GM18520 (cell line): ENCODE measurements at regions not wholly inside any gene's neighbourhood (a gene's known extent, or its start where the extent isn't known, plus 50 kb on each side); places are given as distances from the start of the nearest gene placed in this dataset.

ENCODE experiments used
- ATAC-seq: cut with Tn5 transposase; IDR thresholded peaks from one replicate; pipeline ENCODE4 v1.9.1; 2021; ENCODE audit not compliant: unreplicated experiment

DNA sequence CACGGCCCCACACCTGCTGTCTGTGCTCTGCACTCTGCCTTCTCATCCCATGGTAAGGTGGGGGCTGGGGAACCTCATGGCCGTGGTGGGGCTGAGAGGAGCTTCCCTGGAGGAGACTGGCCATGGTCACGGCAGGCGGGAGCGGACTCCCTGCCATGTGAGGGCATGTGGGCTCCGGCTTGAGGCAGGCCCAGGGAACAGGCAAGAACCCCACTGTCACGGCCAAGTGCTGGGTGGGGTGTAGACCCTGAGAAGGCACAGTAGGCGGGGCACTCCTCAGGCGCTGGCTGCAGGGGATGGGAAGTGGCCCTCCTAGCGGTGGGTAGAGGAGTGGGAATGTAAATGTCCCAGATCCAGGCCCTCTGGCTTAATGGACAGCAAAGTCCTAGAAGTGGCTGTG is 1262.7 kb downstream of the BRD1 start:
- ATAC-seq, result no peak

DNA sequence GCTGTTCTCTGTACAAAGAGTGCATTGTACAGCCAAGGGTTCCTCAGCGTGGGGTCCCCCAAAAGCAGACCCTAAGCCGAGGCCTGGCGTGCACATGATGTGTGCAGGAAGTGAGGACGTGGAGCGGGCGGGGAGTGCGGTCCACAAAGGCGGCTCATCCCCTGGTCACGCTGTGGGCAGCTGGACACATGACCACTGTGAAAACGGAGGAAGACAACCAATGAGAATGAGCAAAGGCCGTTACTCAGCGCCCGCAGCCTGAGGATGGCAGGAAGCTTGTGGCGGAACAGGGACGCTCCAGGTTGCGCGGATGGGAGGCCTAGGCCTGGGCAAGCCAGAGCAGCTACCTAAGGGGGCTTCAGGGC is 1263.7 kb downstream of the BRD1 start:
- ATAC-seq, result no peak

DNA sequence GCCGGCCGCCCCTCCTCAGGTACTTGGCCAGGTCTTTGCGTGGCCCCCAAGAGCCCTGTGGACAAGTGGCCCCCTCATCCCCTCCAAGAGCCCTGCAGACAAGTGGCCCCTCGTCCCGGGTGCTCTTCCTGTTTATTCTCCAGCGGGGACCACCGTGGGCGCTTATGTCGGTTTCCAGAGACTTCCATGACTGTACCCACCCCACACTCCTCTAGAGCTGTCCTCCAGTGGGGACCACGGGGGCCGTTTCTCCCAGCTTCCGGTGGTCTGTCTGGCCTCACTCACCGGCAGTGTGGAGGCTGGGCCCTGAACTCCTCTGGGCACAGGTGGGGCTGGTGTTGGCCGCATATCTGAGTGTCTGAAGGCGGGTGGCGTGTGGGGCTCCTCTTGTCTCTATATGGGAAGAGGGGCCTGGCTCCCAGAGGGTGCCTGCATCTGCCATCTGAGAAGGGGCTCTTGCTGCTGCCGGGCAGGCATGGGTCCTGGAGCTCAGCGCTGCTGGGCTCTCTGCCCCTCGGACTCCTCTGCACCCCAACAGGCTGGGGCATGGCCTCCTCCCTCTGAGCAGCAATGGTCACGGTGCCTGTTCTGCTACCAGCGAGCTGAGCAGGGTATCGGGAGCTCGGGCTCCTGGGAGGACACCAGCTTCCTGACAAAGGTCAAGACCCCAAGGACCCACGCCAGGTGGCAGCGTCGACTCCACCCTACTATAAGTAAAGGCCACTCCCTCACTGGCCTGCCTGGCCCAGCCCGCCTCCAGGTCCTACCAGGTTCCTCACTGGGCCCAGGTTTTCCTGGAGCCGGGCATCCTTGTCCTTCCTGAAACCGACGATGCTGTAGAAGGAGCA is 1264.3 kb downstream of the BRD1 start:
- ATAC-seq, result no peak

GRCh38 chr22:48561676-48562075 is 1266.0 kb downstream of the BRD1 start:
- no peak for ATAC-seq

- ATAC-seq, result no peak
Measured at GRCh38 chr22:48560836-48561235, 1266.8 kb downstream of the BRD1 start.

DNA sequence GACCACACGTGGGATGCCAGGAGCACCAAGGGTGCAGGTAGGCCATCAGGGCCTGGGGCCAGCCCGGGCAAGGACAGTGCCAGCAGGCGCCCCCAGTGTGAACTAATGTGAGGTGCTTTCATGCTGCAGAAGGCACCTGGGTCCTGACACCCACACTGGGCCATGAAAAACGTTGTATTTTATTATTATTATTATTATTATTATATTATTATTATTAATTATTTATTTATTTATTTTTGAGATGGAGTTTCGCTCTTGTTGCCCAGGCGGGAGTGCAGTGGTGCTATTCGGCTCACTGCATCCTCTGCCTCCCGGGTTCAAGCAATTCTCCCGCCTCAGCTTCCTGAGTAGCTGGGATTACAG is 1267.3 kb downstream of the BRD1 start:
- ATAC-seq, result no peak

DNA sequence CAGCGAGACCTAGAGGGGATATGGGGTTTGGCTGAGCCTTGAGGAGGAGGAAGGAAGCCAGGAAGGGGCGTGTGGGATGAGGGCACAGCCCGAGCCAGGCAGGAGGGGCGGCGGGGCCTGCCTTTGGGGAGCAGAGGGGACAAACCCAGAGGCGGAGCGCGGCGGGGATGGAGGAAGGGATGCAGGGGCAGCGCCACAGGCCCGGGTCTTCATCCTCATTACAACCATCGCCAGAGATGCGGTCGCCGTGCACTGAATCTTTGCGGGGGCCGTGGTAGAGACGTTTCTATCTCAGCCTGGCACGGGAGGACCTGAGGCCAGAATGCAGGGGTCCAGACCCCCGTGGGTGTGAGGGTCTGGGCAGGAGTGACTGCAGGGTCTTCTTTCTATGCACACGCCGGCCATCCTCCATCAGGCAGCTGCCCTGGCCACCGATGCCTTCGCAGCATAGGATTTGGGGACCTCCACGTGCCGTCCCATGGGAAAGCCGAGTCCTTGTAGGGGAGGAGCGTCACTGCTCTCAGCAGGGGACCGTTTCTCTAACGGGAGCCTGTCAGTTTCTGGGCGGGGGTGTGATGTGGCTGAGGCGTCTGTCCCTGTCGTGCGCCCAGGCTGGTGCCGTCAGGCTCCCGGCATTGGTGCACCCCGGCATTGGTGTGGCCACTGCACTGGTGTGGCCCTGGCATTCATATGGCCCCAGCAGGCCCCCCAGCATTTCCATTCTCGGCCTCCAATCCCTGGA is 1267.9 kb downstream of the BRD1 start:
- ATAC-seq, result no peak

DNA sequence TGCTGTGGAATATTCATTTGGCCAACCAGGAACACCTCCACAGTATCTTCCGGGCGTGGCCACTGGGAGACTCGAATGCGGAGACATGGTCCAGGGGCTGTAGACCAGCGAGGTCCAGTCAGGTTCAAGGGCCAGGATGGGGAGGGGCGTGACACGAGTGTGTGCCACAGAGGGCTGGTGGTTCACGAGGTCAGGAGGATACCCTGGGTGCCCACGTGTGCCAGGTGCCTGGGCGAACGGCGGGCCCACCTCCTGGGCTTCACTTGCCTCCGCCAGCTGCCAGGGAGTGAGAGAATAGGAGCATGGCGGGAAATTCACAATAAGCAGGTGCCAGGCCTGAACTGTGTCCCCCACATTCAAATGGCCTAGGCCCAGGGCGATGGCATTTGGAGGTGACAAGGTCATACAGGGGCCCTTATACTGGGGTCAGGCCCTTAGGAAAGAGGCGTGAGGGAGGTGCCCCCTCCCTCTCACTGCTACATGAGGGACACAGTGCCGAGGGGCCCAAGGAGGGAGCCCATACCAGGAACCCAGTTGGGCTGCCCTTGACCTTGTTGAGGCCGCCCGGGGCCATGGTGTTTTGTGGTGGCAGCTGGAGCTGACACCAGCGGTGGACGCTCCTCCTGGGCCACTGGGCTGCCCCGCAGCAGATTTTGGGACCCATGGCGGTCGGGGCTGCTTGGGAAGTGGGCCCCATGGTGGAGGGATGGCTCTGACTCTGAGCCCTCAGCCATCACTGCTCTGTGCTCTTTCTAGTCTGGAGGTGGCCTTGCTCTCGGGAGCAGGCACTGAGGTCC is 1268.9 kb downstream of the BRD1 start:
- no peak for ATAC-seq

GRCh38 chr22:48558016-48558415 is 1269.7 kb downstream of the BRD1 start:
- no peak for ATAC-seq

DNA sequence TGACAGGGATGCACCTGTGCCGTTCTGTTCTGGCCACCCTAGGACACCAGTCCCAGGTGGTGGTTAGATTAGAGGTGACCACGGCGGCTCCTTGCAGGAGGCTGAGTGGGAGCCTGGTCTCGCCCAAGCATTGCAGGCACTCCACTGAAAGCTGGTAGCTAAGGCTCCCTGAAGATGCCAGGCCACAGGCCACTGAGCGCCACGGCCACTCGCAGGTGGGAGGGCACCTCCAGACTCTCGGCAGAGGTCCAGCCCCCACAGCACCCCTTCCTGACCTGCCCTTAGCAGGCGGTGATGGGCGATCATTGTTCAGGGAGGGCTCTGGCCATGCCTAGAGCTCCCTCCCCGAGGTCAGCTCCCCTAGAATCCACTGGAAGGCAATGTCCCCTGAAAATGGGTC is 1270.2 kb downstream of the BRD1 start:
- no peak for ATAC-seq

DNA sequence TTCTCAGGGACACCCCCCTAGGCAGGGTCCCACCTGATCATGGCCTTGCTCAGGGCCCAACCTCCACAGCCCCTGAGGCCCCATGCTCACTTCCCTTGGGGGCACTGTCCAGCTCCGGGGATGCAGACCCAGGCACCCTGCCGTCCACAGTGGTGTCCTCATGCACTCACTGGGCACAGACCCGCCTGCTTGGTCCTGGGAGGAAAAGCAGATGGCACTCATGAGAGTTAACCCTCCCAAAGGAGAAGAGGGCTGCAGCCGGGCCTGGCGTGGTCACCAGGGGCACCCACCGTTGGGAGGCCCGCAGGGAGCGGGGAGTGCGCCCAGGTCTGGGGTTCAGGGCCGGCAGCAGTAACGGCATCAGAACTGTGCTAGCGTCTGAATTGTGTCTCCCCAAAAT is 1270.9 kb downstream of the BRD1 start:
- ATAC-seq, result no peak

DNA sequence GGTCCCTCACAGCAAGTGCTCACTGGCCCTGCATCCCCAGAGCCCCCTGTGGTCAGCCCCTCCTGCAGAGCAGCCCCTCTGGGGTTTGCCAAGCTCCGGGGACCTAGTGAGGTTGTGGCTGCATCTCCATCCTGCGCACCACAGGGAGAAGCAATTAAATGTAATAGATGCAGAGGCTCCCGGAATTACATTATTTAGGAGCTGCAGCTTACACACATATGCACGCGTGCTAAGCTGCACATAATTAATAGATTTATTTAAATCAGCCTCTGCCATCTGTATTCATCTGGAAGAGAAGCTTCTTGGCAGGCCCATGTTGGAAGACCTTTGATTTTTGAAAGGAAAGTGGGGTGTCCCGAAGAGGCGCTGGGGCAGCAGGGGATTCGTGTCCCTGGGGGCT is 1271.5 kb downstream of the BRD1 start:
- ATAC-seq, result no peak

- ATAC-seq, result no peak
Measured at GRCh38 chr22:48555606-48556005, 1272.1 kb downstream of the BRD1 start.

DNA sequence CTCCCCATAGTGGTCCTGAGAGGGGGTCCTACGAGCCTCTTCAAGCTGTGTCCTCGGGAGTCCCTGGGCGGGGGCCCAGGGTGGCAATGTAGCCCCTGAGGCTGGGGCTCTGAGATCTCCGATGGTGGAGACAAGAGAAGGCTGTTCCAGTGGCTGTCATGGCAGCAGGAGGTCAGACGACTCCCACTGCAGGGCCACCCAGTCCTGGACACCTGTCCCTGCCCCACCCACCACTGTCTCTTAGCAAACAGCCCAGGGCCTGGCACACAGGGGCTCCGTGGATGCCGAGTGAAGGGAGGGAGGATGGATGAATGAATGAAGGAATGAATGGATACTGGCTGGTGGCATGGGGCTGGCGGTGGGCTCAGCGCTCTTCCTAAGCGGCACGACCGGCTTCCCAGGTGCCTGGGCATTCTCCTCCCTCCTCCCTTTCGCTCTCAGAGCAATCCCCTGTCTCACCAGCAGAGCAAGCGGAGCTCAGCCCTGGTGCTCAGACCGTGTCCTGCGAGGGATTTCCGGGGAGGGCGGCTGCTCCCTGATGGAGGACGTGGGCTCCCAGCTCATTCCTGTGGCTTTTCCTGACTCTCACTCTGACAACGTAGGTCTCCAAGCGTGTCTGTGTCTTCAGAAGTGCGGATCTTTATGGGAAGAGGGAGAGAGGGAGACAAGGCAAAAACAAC is 1272.6 kb downstream of the BRD1 start:
- no peak for ATAC-seq

- no peak for ATAC-seq
Measured at GRCh38 chr22:48553694-48554308, 1273.9 kb downstream of the BRD1 start.

- ATAC-seq, result no peak
Measured at GRCh38 chr22:48553119-48553518, 1274.6 kb downstream of the BRD1 start.

GRCh38 chr22:48551716-48552268 is 1275.9 kb downstream of the BRD1 start:
- ATAC-seq, result no peak

- no peak for ATAC-seq
Measured at GRCh38 chr22:48551061-48551460, 1276.6 kb downstream of the BRD1 start.

DNA sequence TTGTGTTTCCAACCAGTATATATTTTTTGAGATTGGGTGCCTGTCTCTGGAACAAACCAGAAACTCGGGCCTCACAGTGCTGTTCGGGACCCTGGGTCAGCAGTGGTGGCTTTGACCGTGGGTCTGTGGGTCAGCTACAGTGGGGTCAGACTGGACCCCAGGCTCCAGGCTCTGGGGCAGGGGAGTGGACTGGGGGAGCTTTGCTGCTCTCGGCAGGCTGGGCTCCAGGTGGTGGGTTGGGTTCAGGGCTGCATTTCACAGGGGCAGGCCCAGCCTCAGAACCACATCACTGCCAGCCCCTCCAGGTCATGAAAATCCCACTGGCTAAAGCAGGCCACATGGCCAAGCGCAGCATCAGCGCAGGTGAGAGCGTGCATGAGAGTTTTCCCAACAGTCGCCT is 1279.3 kb downstream of the BRD1 start:
- no peak for ATAC-seq

GRCh38 chr22:48547971-48548370 is 1279.7 kb downstream of the BRD1 start:
- ATAC-seq, result no peak
